Activated CD8-positive, alpha-beta memory T cell treated with anti-CD3 and anti-CD28 coated beads, Interleukin-2, amount 50 U/mL, for 48 hours (primary cell): ENCODE measurements at regions not wholly inside any gene's neighbourhood (a gene's known extent, or its start where the extent isn't known, plus 50 kb on each side); places are given as distances from the start of the nearest gene placed in this dataset.
"Not testable (repeated sequence)": the region's sequence is repeated elsewhere in the genome, so short reads cannot be mapped to it uniquely, and the experiment has no call there.

Source experiments
- DNase-seq: peaks from one replicate; pipeline ENCODE4 v3.0.0-alpha.2; 2020

GRCh38 chr13:99766641-99767045 lies 204.9 kb downstream of the ZIC5 start:
- DNase-seq, result no peak

- DNase-seq, result no peak
Observed at GRCh38 chr13:99765869-99766268, 205.7 kb downstream of the ZIC5 start.

GRCh38 chr13:99760456-99760855 lies 211.1 kb downstream of the ZIC5 start:
- no peak for DNase-seq

- DNase-seq, result no peak
Observed at GRCh38 chr13:99759163-99759552, 212.4 kb downstream of the ZIC5 start.

GRCh38 chr13:99758460-99759162 lies 213.0 kb downstream of the ZIC5 start:
- DNase-seq, result no peak

- DNase-seq, result no peak
Observed at GRCh38 chr13:99757756-99758459, 213.7 kb downstream of the ZIC5 start.

- DNase-seq, result no peak
Observed at GRCh38 chr13:99756281-99756680, 215.3 kb downstream of the ZIC5 start.

GRCh38 chr13:99754750-99755149 lies 216.8 kb downstream of the ZIC5 start:
- DNase-seq, result not testable (repeated sequence)

GRCh38 chr13:99752373-99752772 lies 219.2 kb downstream of the ZIC5 start:
- no peak for DNase-seq

GRCh38 chr13:99751517-99752199 lies 219.9 kb downstream of the ZIC5 start:
- DNase-seq, result no peak

GRCh38 chr13:99750951-99751350 lies 220.6 kb downstream of the ZIC5 start:
- no peak for DNase-seq

GRCh38 chr13:99749271-99750019 lies 222.1 kb downstream of the ZIC5 start:
- DNase-seq, result no peak

GRCh38 chr13:99747403-99747710 lies 224.2 kb downstream of the ZIC5 start:
- DNase-seq, result no peak

- DNase-seq, result no peak
Observed at GRCh38 chr13:99746637-99747402, 224.7 kb downstream of the ZIC5 start.

GRCh38 chr13:99743094-99743493 lies 228.5 kb downstream of the ZIC5 start:
- DNase-seq, result no peak

- no peak for DNase-seq
Observed at GRCh38 chr13:99741960-99742359, 229.6 kb downstream of the ZIC5 start.

GRCh38 chr13:99740251-99740979 lies 231.2 kb downstream of the ZIC5 start:
- no peak for DNase-seq

GRCh38 chr13:99738626-99739025 lies 232.9 kb downstream of the ZIC5 start:
- no peak for DNase-seq

GRCh38 chr13:99737481-99738245 lies 233.9 kb downstream of the ZIC5 start:
- DNase-seq, result no peak

- no peak for DNase-seq
Observed at GRCh38 chr13:99736541-99736940, 235.0 kb downstream of the ZIC5 start.

- DNase-seq, result no peak
Observed at GRCh38 chr13:99734013-99734693, 232.9 kb downstream of the TM9SF2 start.
